Astrocyte of the hippocampus (primary cell): ENCODE measurements at regions not wholly inside any gene's neighbourhood (a gene's known extent, or its start where the extent isn't known, plus 50 kb on each side); places are given as distances from the start of the nearest gene placed in this dataset.

Experiments used
- DNase-seq: peaks from one replicate; pipeline ENCODE4 v3.0.0; 2011; ENCODE audit warnings: low read depth, low spot score

DNA sequence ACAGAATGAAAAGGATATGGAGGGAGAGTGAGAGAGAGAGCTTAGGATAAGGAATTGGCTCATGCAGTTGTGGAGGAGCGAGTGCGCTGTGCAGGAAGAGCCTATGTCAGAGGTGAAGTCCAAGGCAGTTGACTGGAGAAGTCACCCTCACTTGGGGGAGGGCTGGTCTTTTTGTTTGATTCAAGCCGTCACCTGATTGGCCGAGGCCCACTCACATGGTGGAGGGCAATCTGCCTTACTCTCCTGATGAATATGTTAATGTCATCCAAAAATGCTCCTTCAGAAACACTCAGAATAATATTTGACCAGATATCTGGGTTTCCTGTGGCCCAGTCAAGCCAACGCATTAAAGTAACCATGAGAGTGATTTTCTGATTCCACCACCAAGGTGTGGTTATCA lies 131.7 kb downstream of the KATNIP start:
- DNase-seq, result no peak

DNA sequence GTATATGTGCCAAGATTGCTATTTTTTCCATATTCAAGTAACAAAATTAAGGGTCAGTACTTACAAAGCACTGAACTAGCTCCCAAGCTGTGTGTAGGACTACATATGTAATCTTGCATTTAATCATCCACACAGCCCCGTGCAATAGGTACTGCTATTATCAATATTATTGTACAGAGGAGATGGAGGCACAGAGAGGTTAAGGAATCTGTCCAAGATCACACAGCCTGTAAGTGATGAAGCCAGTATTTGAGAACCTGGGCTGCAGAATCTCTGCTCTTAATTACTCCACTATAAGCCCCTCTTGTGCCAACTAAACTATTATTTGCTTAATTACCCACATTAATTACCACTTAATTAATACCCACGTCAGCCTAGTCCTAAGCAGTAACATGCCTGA lies 134.1 kb downstream of the KATNIP start:
- no peak for DNase-seq

DNA sequence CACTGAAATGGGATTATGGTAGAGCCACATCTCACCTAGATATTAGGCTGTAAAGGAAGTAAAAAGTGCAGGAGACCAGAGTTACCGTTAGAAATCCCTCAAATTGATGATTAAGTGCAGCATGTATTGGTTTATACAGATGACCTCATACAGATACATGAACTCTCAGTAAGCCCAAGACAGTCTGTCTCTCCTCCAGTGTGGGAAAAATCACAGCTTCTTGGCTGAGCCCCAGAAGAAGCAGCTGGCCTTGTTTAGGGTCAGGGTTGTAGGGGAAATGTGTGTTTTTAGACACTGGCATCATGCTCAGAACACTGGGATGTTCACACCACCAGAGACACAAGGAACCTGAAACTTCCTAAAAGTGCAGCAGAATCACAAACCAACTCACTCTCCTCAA lies 135.9 kb downstream of the KATNIP start:
- no peak for DNase-seq

DNA sequence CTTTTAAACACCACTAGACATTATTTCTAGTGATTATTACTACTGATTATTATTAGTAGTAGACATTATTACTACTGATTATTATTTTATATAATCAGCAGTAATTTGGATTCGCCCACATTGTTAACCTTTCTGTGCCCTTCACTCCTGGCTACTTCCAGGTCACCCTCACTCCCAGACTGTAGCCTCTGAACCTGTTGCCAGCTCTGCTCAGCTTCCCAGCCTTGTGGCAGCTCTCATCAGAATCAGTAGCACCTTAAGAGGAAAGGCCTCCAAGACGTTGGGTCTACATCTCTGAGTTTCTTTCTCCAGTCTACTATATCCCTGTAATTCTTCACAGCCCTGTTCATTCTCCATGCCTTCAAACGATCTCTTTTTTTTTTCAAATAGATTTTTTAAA lies 137.0 kb downstream of the KATNIP start:
- no peak for DNase-seq

DNA sequence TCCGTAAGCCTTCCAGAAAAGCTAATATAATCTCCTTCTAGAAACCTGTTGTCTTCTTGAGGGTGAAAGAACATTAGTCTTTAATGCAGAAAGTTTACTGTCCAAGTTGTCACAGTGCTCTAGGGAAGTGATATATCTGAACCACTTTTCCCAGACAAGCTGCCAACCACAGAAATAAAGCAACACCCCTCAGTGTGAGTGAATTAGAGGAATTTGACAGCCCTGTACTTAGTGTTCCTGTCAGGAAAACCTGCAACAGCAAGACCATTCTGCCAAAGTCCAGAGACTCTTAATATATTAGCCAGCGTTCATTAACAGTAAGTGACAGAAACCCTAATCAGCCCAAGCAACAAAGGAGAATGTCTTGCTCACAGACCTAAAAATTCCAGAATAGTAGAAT lies 137.7 kb downstream of the KATNIP start:
- DNase-seq, result peak; percentile 38

DNA sequence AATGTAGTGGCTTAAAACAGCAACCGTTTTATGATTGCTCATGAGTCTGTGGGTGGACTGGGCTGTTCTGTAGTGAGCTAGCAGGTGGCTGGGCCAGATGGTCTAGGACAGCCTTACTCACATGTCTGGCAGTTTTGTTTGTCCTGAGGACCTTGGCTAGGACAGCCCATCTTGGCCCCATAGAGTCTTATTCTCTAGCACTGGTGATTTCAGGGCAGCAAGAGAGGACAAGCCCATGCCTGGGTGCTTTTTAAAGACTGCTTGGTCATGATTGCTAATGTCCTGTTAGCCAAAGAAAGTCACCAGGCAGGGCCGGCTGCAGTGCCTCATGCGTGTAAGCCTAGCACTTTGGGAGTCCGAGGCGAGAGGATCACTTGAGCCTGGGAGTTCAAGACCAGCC lies 139.8 kb downstream of the KATNIP start:
- no peak for DNase-seq

DNA sequence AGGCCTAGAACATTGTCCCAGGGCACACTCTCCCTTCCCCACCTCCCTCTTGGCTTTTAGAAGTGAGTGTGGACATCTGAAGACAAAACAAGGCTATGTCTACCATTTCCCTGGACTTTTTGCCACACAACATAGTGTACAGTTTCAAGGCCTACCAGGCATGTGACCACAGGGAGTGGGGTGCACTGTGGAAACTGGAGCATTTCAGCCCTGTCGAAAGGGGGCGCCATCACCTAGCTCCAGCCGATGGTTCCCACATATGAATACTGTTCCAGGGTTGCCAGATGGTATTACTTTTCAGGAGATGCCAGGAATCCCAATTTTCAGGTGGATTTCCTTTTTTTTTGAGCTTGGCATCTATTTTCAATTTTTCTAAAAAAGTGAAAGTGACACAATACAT lies 140.7 kb downstream of the KATNIP start:
- DNase-seq, result peak; percentile 36

DNA sequence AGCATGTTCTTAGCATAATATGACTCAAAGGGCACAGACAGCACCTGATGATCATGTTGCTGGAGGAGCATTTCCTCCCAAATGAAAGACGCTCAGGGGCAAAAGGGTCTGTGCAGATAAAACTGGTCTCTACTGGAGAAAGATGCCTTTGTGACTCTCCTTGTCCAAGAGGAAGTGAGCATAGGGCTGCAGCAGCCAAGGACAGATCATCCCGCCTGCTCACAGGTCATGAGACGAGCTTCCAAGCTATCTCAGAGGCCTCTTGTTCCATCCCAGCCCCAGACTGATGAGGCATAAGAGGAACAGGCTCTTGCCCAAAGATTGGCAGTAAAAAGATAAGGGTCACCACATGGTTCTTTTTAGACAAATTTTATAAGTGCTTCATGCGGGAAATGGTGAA lies 141.8 kb downstream of the KATNIP start:
- DNase-seq, result no peak

DNA sequence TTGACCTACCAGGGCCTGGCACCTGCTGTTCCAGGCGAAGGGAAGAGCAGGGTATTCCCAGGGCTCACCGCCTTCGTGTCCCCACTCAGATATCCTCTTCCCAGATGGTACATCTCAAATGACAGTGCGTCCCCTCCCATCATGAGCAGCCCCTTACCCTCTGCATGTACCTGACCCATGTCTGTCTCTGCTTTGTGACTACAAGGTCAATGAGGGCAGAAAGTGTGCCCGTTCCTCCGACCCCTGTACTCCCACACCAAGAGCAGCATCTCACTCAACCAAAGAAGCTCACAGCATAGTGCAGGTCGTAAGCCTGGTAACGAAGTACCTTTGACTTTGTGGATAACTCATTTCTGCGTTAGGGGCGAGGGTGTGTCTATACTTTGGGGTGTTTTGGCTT lies 142.6 kb downstream of the KATNIP start:
- DNase-seq, result no peak

DNA sequence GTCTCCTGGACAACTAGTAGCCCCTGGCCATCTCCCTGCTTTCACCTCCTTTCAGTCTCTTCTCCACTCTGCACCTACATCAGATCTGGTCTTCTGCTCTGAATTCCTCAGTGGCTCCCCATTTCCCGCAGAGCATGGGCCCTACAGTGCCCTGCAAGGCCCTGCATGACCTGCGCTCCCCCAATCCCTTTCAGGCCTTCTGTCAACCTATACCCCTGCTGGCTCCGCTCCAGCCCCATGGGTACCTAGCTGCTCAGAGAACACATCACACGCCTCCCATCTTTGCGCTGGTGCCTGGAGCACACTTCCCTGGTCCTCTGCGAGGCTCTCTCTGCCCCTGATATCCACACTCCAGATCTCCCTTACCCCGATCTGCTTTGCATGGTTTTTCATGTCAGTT lies 145.2 kb downstream of the KATNIP start:
- no peak for DNase-seq

DNA sequence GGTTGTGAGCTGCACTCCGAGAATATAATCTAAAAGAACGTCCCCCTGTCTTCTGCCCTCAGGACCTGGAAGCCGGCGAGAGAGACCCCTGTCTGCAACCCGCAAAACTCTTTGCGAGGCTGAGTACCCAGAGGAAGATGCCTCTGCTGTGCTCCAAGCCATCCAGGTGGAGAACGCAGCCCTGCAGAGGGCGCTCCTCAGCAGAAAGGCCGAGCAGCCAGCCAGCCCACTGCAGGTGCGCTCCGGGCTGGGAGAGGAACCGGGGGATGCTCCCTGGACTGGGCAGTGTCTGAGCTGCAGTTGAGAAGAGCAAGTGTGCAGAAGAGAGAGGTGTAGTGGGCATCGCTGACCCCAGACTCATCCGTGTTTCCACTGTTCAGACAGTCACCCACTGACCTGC lies 148.3 kb downstream of the KATNIP start:
- DNase-seq, result no peak

DNA sequence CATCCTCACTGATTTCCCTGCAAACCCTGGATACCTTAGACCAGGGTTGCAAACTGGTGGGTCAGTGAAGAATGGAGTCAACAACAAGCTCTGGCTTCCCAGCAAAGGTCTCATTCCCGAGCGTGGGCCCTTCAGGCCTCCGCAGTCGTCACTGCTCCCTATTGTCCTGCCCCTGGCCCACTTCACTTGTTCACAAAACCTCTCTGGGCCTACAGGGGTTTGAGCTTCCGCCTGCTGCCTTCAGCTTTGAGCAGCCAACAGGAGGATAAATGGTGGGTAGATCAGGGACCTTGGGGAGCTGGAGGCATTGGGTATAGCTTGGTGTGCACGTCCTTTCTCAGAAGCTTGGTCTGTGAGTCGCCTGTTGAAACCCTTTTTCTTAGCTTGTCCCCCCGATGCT lies 148.8 kb downstream of the KATNIP start:
- DNase-seq, result no peak

DNA sequence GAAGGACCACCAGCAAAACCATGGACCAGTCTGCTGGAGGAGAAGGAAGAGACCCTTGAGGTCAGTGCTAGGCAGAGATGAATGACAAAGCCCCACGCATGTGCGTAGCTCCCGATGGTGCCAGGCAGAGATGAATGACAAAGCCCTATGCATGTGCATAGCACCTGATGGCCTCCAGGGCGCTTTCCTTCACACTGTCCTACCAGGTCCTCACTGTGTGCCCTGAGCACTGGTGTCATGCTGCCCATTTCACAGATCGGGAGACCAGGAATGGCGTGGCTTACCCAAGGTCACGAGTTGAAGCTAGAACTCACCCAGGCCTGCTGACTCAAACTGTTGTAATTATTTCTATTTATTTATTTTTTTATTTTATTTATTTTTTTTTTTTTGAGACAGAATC lies 149.6 kb downstream of the KATNIP start:
- DNase-seq, result no peak

DNA sequence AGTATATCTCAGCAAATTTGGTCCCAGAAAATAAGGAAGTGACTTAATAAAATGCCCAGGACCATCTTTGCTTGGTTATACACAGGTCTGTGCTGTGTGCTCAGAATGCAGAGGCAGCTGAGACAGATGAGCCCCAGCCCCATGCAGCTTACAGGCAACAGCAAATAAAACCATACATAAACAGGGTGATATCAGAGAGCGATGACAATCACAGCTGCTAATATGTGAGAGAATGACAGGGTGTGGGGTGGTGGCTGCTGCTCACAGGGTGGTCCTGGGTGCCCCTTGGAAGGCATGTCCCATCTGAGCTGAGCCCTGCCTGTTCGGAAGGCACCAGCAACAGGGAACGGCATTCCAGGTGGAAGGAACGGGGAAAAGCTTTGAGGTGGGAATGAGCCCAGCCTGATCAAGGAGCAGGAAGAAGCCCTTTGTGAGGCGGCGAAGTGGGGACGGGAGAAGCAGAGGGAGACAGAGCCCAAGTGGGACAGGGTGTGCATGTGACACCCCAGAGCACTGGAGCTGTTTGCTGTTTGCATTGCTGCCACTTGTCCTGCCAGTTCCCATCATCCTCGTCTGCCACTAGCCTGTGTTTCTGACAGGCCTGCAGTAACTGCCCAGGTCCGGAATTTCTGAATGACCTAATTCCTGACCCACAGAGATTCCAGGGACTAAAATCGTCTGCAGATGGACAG lies 150.5 kb downstream of the KATNIP start:
- DNase-seq, result no peak

DNA sequence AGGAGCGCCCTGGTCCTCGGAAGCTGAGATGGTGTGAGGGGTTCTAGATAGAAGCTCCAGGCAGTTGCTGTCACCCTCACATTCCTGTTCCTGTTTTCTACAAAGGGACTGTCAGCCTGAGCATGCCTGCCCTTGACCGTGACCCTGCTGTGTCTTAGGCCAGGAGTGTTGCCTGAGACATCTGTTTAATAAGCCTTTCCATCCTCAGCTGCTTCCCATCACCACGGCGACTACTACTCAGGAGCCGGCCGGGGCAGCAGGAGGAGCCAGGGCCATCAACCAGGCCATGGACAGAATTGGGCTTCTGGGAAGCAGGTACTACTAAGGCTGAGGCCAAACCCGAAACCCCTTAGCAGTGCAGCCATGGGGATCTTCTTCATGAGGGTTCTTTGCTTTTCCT lies 151.4 kb downstream of the KATNIP start:
- DNase-seq, result no peak

DNA sequence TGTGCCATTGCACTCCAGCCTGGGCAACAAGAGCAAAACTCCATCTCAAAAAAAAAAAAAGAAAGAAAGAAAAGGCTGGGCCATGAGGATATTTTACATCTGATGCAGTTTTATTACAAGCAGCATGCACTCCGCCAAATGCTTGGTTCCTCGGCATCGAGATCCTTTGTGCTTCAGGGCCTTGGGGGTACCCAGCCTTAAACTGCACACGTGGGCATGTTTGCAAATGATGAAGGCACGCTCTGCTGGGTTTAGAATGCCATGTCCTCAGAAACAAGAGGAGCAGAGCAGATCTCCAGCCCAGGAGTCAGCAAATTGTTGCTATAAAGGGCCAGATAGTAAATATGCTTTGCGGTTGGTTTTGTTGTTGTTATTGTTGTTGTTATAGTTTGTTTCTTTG lies 153.2 kb downstream of the KATNIP start:
- DNase-seq, result no peak

DNA sequence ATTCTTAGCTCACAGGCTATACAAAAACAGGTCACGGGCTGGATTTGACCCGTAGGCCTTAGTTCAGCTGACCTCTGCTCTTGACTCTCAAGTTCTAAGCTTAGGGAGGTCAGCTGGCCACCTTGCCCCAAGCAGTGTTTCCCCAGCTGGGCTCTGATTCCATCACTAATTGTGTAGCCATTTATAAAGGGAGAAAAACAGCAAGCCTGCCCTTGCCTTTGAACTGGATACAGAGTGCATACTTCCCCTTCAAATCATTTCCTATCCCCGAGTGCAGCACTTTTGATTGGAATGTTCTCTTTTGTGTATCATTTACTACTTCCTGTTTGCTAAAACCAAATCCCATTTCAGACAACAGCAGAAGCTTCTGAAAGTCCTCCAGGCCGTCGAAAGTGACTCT lies 153.6 kb downstream of the KATNIP start:
- no peak for DNase-seq

DNA sequence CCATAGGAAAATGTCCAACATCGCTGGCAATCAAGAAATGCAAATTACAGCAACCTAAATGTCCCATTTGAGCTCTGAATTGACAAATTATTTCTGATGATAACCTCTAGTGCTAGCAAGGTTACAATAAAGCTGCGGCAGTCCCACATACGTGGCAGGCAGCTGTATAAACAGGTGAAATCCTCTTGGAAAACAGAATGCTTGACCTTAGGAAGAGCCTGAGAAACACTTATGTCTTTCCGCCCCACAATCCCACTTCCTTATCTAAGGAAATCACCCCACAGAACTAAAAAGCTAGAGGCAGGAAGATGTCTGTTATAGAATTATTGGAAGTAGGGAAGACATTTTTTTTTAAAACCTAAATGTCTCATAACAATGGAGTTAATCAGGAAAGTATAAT lies 154.3 kb downstream of the KATNIP start:
- no peak for DNase-seq

DNA sequence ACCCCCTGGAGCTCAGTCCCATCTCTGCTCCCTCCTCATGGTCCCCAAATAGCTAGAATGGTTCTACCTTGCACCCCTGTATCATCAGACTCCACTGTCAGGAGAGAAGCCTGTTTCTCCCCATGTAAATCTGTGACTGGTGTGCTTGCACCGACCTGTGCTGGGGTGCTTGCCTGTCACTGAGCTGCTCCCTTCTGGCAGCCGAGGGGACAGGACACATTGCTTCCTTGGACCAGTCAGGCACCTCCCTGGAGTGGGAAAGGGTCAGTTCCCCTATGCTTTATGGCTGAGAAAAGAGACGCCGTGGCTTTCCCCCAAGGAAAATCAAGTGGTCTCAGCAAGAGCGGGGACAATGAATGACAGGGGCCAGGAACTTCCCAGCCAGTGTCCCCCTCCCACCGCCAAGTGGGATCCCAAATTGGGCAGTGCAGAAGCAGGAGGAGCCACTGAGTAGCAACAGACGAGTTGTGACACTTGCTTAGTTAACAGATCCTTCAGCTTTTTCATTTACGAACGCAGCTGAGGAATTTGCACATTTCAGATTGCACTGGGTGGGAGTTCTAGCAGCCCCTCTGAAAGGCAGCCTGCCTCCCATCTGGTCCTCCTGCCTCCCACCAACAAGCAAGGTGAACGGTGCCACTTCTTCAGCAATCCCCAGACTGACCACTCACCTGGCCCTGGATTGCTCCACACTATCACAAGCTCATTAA lies 156.4 kb downstream of the KATNIP start:
- no peak for DNase-seq

DNA sequence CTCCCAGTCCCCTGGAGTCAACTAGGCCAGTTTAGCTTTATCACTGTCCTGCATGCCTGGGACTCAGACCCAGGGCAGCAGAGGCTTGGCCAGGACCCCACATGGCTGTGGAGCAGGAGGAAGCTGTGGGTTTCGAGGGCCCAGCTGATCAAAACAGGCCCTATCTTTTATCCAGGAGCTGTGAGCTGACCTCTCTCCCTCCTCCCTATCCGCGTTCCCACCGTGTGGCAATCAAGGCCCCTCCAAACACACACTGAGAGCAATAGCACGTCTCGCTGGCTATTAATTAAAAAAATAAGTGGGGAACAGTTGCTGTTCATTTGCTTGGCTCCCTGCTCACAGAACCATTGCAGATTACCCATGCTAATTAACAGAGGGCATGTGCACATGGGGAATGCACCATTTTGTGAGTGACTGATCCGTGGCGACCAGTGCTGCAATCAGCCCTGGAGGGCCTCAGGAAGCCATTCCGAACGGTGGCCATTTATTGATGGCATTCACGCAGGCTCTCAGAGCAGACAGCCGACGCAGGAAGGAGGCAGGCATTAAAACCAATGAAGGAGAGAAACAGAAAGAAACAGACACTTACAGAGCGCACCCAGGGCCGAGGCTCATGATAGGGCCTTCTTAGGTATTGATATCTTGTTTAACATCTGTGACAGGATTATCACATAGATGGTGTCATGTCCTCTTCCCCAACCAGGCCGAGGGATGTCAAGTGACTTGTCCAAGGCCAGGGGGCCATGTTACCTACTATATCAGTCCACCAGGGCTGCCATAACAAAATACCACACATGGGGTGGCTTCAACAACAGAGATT lies 157.1 kb downstream of the KATNIP start:
- DNase-seq, result no peak

DNA sequence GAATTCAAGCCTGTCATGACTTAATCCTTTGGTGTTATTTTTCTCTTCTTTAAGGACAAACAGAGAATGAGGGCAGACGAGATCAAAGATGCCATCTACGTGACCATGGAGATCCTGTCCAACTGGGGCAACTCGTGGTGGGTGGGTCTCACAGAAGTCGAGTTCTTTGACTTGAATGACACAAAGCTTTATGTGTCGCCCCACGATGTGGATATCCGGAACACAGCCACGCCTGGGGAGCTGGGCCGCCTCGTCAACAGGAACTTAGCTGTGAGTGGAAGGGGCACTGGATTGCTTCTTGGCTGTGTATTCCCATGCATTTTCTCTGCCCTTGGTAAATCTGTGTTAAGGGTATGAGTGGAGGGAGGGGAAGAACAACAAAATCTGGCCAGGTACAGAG lies 158.7 kb downstream of the KATNIP start:
- DNase-seq, result no peak

DNA sequence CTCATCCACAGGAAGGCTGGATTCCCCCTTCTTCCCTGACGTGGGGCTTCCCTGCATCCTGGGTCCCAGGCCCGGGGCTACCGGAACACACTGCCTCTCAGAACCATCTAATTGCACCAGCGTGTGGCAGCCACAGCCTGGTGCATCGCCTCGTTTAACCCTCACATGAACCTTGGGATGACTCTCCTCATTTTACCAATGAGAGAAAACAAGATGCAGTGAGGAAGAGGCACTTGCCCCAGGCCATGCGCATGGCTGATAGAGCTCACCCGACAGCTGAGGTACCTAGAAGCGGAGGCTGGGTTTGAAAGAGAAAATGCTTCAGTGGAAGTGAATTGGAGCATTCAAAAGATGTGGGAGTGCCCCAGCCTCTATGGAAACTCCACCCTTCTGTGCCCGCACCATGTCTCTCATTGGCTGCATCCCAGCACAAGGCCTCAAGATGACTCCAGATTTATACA lies 162.3 kb downstream of the KATNIP start:
- DNase-seq, result no peak

DNA sequence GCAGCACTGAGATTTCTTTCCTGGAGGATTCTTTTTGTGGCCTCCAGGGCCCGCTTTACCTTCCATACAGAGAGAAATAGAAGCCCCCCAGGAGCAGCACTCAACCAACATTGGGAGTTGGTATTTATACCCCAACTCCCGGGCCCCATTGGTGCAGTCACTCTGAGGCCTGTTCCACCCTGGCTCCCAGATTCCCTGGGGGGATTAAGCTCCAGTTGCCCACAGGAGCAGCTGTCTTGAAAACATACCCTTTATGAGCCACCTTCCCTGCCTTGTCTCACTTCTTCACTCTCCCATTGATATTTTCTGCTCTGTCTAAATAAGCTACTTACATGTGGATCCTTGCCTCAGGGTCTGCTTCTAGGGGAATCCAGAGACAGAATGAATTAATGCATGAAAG lies 167.8 kb downstream of the KATNIP start:
- DNase-seq, result no peak
